Stimulated activated CD4-positive, alpha-beta T cell treated with anti-CD3 and anti-CD28 coated beads, Interleukin-4, amount 100 ng/mL, for 1 hour (primary cell): ENCODE measurements at regions not wholly inside any gene's neighbourhood (a gene's known extent, or its start where the extent isn't known, plus 50 kb on each side); places are given as distances from the start of the nearest gene placed in this dataset.

Experiments used
- DNase-seq: peaks from one replicate; pipeline ENCODE4 v3.0.0-alpha.2; 2020

GRCh38 chr16:88292007-88292970 is 90.5 kb upstream of the ZNF469 start:
- no peak for DNase-seq

GRCh38 chr16:88293097-88293496 is 89.7 kb upstream of the ZNF469 start:
- DNase-seq, result no peak

GRCh38 chr16:88295671-88296436 is 86.9 kb upstream of the ZNF469 start:
- no peak for DNase-seq

GRCh38 chr16:88296437-88297177 is 86.2 kb upstream of the ZNF469 start:
- no peak for DNase-seq

GRCh38 chr16:88297178-88297720 is 85.5 kb upstream of the ZNF469 start:
- no peak for DNase-seq

- DNase-seq, result no peak
Measured at GRCh38 chr16:88298181-88298832, 84.5 kb upstream of the ZNF469 start.

- no peak for DNase-seq
Measured at GRCh38 chr16:88298833-88299745, 83.7 kb upstream of the ZNF469 start.

- DNase-seq, result no peak
Measured at GRCh38 chr16:88299751-88300462, 82.9 kb upstream of the ZNF469 start.

GRCh38 chr16:88300463-88300835 is 82.3 kb upstream of the ZNF469 start:
- no peak for DNase-seq

GRCh38 chr16:88301431-88301830 is 81.3 kb upstream of the ZNF469 start:
- no peak for DNase-seq

- no peak for DNase-seq
Measured at GRCh38 chr16:88301886-88302285, 80.9 kb upstream of the ZNF469 start.

- no peak for DNase-seq
Measured at GRCh38 chr16:88302666-88303065, 80.1 kb upstream of the ZNF469 start.

- no peak for DNase-seq
Measured at GRCh38 chr16:88303405-88303804, 79.4 kb upstream of the ZNF469 start.

- no peak for DNase-seq
Measured at GRCh38 chr16:88303890-88304819, 78.6 kb upstream of the ZNF469 start.

- no peak for DNase-seq
Measured at GRCh38 chr16:88305176-88305575, 77.6 kb upstream of the ZNF469 start.

GRCh38 chr16:88306411-88306810 is 76.3 kb upstream of the ZNF469 start:
- DNase-seq, result no peak

- DNase-seq, result no peak
Measured at GRCh38 chr16:88306860-88307545, 75.8 kb upstream of the ZNF469 start.

- no peak for DNase-seq
Measured at GRCh38 chr16:88308441-88309173, 74.2 kb upstream of the ZNF469 start.
